ENCODE measurements at regions not wholly inside any gene's neighbourhood (a gene's known extent, or its start where the extent isn't known, plus 50 kb on each side); places are given as distances from the start of the nearest gene placed in this dataset.

GRCh38 chr2:72004201-72004915 lies 143.3 kb downstream of the CYP26B1 start:
- no peak for DNase-seq (ENCODE audit: low read depth)

- DNase-seq (ENCODE audit: low read depth), result no peak
Measured at GRCh38 chr2:72003796-72004195, 143.9 kb downstream of the CYP26B1 start.

- DNase-seq (ENCODE audit: low read depth), result no peak
Measured at GRCh38 chr2:72003124-72003523, 144.5 kb downstream of the CYP26B1 start.

GRCh38 chr2:72001937-72002690 lies 145.5 kb downstream of the CYP26B1 start:
- DNase-seq (ENCODE audit: low read depth), result no peak

- DNase-seq (ENCODE audit: low read depth), result no peak
Measured at GRCh38 chr2:72000110-72000509, 147.6 kb downstream of the CYP26B1 start.

GRCh38 chr2:71999580-71999979 lies 148.1 kb downstream of the CYP26B1 start:
- no peak for DNase-seq (ENCODE audit: low read depth)

GRCh38 chr2:71997843-71998242 lies 149.8 kb downstream of the CYP26B1 start:
- no peak for DNase-seq (ENCODE audit: low read depth)

GRCh38 chr2:71995067-71995665 lies 152.5 kb downstream of the CYP26B1 start:
- no peak for DNase-seq (ENCODE audit: low read depth)

GRCh38 chr2:71992036-71992435 lies 155.6 kb downstream of the CYP26B1 start:
- DNase-seq (ENCODE audit: low read depth), result no peak

GRCh38 chr2:71991397-71991796 lies 156.3 kb downstream of the CYP26B1 start:
- no peak for DNase-seq (ENCODE audit: low read depth)

GRCh38 chr2:71990826-71991225 lies 156.8 kb downstream of the CYP26B1 start:
- DNase-seq (ENCODE audit: low read depth), result no peak

- no peak for DNase-seq (ENCODE audit: low read depth)
Measured at GRCh38 chr2:71990122-71990521, 157.5 kb downstream of the CYP26B1 start.

- no peak for DNase-seq (ENCODE audit: low read depth)
Measured at GRCh38 chr2:71989671-71990070, 158.0 kb downstream of the CYP26B1 start.

- no peak for DNase-seq (ENCODE audit: low read depth)
Measured at GRCh38 chr2:71988170-71988569, 159.5 kb downstream of the CYP26B1 start.

- no peak for DNase-seq (ENCODE audit: low read depth)
Measured at GRCh38 chr2:71976685-71977084, 171.0 kb downstream of the CYP26B1 start.

GRCh38 chr2:71974846-71975245 lies 172.8 kb downstream of the CYP26B1 start:
- no peak for DNase-seq (ENCODE audit: low read depth)

GRCh38 chr2:71971493-71971892 lies 176.2 kb downstream of the CYP26B1 start:
- no peak for DNase-seq (ENCODE audit: low read depth)

GRCh38 chr2:71965530-71965929 lies 182.1 kb downstream of the CYP26B1 start:
- DNase-seq (ENCODE audit: low read depth), result no peak

GRCh38 chr2:71962911-71963694 lies 184.6 kb downstream of the CYP26B1 start:
- no peak for DNase-seq (ENCODE audit: low read depth)

GRCh38 chr2:71962350-71962749 lies 185.3 kb downstream of the CYP26B1 start:
- no peak for DNase-seq (ENCODE audit: low read depth)

- DNase-seq (ENCODE audit: low read depth), result no peak
Measured at GRCh38 chr2:71961289-71962027, 186.2 kb downstream of the CYP26B1 start.

GRCh38 chr2:71959494-71959893 lies 188.2 kb downstream of the CYP26B1 start:
- DNase-seq (ENCODE audit: low read depth), result no peak
